Kidney (tissue), 13 donors: ENCODE measurements at regions not wholly inside any gene's neighbourhood (a gene's known extent, or its start where the extent isn't known, plus 50 kb on each side); places are given as distances from the start of the nearest gene placed in this dataset.

Experiments
- DNase-seq, 5 donors: peaks; one replicate each; pipeline ENCODE4 v3.0.0-alpha.2; 2013 to 2020
- FAIRE-seq: peaks from 2 replicates; lab custom pipeline; 2012; peaks lifted over from hg19 to GRCh38; lab: Jason Lieb, UNC
- H3K27ac ChIP-seq, 2 donors: one replicate each; pipeline ENCODE4 v1.7.0; 2013; ENCODE audit warnings: low read depth in 2 of 2, low read length in 2 of 2, inconsistent platforms in 1 of 2
- H3K27me3 ChIP-seq: one replicate; pipeline ENCODE4 v1.7.1; 2013; ENCODE audit warnings: low read length, inconsistent platforms; ENCODE audit not compliant: control insufficient read depth, insufficient read depth
- H3K36me3 ChIP-seq, 3 donors: one replicate each; pipeline versions ENCODE4 v1.7.0 to v1.7.1; 2013; ENCODE audit warnings: low read length in 3 of 3, control low read depth in 1 of 3, inconsistent platforms in 1 of 3; ENCODE audit not compliant: insufficient read depth in 3 of 3, control insufficient read depth in 2 of 3
- H3K4me1 ChIP-seq, 3 donors: one replicate each; pipeline versions ENCODE4 v1.7.0 to v1.7.1; 2013; ENCODE audit warnings: low read length in 3 of 3, inconsistent platforms in 1 of 3, low read depth in 1 of 3; ENCODE audit not compliant: control insufficient read depth in 2 of 3, insufficient read depth in 2 of 3
- H3K4me3 ChIP-seq, 3 donors: one replicate each; pipeline versions ENCODE4 v1.7.0 to v1.8.1; 2013; ENCODE audit warnings: low read length in 3 of 3, control low read depth in 1 of 3, inconsistent platforms in 1 of 3
- H3K9ac ChIP-seq, 3 donors: one replicate each; pipeline versions ENCODE4 v1.7.0 to v1.7.1; 2013; ENCODE audit warnings: low read length in 3 of 3, control low read depth in 1 of 3, inconsistent platforms in 1 of 3
- H3K9me3 ChIP-seq, 3 donors: one replicate each; pipeline versions ENCODE4 v1.7.0 to v1.7.1; 2013; ENCODE audit warnings: low read length in 3 of 3, control low read depth in 1 of 3, inconsistent platforms in 1 of 3; ENCODE audit not compliant: control insufficient read depth in 2 of 3, insufficient read depth in 1 of 3
- intact Hi-C: fragments of 100-400 bp; cut with DNase I; formaldehyde crosslinking; loops from one replicate; pipeline ENCODE4 v1.11.1; 2022
- TF ChIP-seq, protein P1 (sequence below): IDR thresholded peaks from 3 replicates; pipeline ENCODE4 v1.5.1; 2012; ENCODE audit warnings: mild to moderate bottlenecking, moderate library complexity, borderline replicate concordance; ENCODE audit not compliant: insufficient read depth; ENCODE audit errors: extremely low read depth
- donor health status: control.
- donor health status: control.
- donor health status: control.
- donor health status: control.
- donor health status: control.
- donor health status: DM: yes; HTN: yes; CAD: no.
- donor health status: Normal renal cell carcinoma (clear cell type).

GRCh38 chr17:55900188-55900587 lies 149.3 kb downstream of the PCTP start:
- H3K27ac ChIP-seq: no peak overlapping the region
- intact Hi-C loops: no loop called here
- FAIRE-seq (no peak), DNase-seq (no peak)
- H3K36me3 ChIP-seq: no peaks in the 10 kb centered on the region
- TF ChIP-seq, protein P1, sequence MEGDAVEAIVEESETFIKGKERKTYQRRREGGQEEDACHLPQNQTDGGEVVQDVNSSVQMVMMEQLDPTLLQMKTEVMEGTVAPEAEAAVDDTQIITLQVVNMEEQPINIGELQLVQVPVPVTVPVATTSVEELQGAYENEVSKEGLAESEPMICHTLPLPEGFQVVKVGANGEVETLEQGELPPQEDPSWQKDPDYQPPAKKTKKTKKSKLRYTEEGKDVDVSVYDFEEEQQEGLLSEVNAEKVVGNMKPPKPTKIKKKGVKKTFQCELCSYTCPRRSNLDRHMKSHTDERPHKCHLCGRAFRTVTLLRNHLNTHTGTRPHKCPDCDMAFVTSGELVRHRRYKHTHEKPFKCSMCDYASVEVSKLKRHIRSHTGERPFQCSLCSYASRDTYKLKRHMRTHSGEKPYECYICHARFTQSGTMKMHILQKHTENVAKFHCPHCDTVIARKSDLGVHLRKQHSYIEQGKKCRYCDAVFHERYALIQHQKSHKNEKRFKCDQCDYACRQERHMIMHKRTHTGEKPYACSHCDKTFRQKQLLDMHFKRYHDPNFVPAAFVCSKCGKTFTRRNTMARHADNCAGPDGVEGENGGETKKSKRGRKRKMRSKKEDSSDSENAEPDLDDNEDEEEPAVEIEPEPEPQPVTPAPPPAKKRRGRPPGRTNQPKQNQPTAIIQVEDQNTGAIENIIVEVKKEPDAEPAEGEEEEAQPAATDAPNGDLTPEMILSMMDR: no peak
- H3K4me1 ChIP-seq: no peaks in the 10 kb centered on the region
- H3K9me3 ChIP-seq: no peaks in the 10 kb centered on the region
- H3K9ac ChIP-seq: no peak overlapping the region
- no peak overlapping the region for H3K4me3 ChIP-seq
- H3K27me3 ChIP-seq: no peaks in the 10 kb centered on the region

DNA sequence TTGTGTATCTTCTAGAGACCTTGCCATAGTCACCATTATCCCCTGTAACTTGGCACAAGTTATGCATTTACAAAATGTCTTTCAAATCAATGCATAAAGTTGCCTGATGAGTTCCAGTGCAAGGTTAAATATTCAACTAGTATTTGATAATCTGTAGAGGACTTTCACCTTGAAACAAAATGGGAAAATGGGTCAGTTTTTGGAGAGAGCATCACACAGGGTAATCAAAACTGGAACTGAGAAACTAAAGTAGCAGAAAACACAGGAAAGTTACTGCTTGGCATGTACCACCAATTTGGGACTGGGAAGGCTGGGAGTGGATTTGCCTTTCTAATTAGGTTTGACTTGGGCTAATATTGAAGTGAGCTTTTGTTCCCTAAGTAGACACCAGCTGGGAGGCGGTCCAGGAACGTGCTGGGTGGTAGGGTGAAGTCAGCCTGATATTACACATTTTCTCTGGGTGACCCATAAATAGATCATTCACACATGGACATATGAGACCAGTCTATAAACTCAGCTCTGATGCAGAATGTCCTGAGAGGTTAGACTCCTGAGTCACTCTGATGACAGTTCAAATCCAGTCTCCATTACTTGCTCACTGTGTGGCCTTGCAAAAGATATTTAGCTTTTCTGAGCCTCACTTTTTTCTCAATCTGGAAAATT lies 152.3 kb downstream of the PCTP start:
- Histone ChIP-seq H3K36me3 (no peaks in the 10 kb centered on the region), H3K27ac (no peak overlapping the region), H3K27me3 (no peaks in the 10 kb centered on the region), H3K4me3 (no peak overlapping the region), H3K9me3 (no peaks in the 10 kb centered on the region), H3K4me1 (no peaks in the 10 kb centered on the region), H3K9ac (no peak overlapping the region)
- intact Hi-C loops: no loop called here
- FAIRE-seq (no peak), DNase-seq (no peak)
- TF ChIP-seq, protein P1: no peak

- no peak for FAIRE-seq
- TF ChIP-seq, protein P1: no peak
Measured at GRCh38 chr17:55909776-55910175, 158.9 kb downstream of the PCTP start.

DNA sequence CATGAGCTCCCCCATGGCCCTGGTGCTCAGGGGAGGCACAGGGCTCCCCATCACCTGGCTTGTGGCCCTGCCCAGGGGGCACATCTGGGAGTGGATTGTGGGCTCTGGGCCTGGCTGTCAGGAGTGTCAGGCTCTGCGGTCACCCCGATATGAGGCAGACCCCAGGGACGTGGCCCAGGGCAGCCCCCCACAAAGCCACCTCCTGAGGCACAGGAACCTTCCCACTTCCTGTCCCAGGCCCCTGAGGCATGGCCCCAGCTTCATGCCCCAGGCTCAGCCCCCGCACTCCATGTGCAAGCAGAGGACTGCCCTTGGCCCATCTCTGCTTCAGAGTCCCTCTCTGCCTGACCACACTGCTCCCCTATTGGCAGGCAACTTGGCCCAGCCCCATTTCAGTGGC lies 160.3 kb downstream of the PCTP start:
- H3K4me1 ChIP-seq: no peaks in the 10 kb centered on the region
- no peak overlapping the region for H3K27ac ChIP-seq
- no peak overlapping the region for H3K4me3 ChIP-seq
- TF ChIP-seq, protein P1: no peak
- H3K9ac ChIP-seq: no peak overlapping the region
- H3K9me3 ChIP-seq: no peaks in the 10 kb centered on the region
- no peaks in the 10 kb centered on the region for H3K36me3 ChIP-seq
- intact Hi-C loops: no loop called here
- no peaks in the 10 kb centered on the region for H3K27me3 ChIP-seq
- no peak for FAIRE-seq
- no peak for DNase-seq

More at GRCh38 chr17:55909776-55910175, 158.9 kb downstream of the PCTP start:
- Histone ChIP-seq H3K9ac (no peak overlapping the region), H3K27me3 (no peaks in the 10 kb centered on the region), H3K36me3 (no peaks in the 10 kb centered on the region), H3K27ac (no peak overlapping the region), H3K4me1 (no peaks in the 10 kb centered on the region), H3K9me3 (no peaks in the 10 kb centered on the region), H3K4me3 (no peak overlapping the region)
- intact Hi-C loops: no loop called here
- DNase-seq: peak in 1 of 5 donors; percentile 61
